ELR (cell line): ENCODE measurements at regions not wholly inside any gene's neighbourhood (a gene's known extent, or its start where the extent isn't known, plus 50 kb on each side); places are given as distances from the start of the nearest gene placed in this dataset.
"Not testable (repeated sequence)": the region's sequence is repeated elsewhere in the genome, so short reads cannot be mapped to it uniquely, and the experiment has no call there.

Source experiments
- DNase-seq: peaks from one replicate; pipeline ENCODE4 v3.0.0-alpha.2; 2015; ENCODE audit warnings: low read depth

GRCh38 chrX:67213686-67214085 lies 330.1 kb upstream of the AR start:
- DNase-seq = not testable (repeated sequence)

DNA sequence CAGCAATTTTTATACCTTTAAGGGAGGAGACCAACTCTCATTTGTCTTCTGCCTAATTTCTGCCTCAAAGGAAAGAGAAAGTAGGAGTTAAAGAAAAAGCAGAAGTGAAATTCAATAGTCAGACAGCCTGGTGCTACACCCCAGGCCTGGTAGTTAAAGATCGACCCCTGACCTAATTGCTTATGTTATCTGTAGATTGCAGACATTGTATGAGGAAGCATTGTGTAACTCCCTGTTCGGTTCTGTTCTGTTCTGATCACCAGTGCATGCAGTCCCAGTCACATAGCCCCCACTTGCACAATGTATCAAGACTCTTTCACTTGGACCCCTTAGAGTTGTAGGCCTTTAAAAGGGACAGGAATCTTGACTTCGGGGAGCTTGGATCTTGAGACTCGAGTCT lies 335.9 kb upstream of the AR start:
- DNase-seq = no peak

DNA sequence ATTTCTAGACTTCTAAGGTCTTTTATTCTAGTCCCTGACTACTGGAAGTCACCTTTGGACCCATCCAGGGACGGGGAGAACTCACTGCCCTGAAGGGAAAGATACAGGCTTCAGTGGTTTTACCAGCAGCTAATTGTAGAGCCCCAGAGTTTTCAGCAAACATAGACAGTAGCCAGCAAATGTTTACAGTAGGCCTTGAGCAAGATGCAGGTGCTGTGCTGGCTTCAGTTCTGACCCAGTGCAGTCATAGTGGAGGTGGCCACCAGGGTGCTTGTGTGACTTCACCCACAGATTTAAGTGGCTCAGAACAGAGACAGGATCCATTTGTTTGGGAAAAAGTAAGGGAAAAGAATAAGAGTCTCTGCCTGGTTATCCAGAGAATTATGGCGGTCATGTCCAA lies 384.4 kb upstream of the AR start:
- no peak for DNase-seq

- no peak for DNase-seq
Observed at GRCh38 chrX:67114635-67115034, 429.2 kb upstream of the AR start.

DNA sequence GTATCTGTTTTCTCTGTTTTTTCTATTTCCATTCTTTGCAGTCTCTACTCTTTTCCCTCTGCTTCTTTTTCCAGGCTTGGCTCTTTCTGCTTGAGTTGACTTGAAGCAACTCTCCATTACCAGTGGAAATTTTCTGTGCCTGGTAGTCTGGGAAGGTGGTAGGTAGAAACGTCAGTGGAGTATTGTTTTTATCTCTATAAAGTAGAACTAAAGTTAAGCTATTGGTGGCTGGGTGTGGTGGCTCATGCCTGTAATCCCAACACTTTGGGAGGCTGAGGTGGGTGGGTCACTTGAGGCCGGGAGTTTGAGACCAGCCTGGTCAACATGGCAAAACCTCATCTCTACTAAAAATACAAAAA lies 438.1 kb upstream of the AR start:
- DNase-seq = no peak

DNA sequence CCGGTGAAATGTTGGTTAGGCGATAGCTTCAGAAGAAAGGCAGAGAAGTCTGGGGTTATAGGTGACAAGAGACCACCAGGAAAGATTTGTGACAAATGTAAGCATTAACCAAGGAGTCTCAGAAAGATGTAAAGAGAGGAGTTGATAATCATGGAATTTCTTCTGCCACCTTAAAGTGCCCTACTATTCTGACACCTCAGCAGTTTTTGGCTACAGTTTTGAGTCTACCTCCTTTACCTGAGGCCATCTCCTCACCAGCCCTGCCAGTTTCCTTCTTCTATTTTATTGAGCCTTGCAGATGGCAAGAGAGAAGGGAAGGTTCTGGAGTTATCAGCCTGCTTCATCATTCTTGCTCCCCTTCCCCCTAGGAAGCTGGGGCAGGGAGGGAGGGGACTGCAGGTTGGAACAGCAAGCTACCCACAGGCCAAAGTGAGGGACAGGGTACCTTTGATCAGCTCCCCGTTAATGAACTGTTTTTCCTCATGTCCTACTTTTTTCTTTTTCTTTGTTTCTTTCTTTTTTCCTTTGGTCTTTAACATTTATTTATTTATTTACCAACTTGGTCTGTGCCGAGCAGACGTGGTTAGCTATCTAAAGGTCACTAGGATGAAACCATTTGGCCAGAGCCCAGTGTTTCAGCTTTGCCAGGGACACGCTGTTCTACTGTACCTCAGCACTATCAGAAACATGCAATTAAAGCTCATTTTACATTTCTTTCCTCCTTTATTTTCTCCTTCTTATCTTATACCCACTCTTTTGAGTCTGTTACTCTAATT lies 438.7 kb upstream of the AR start:
- no peak for DNase-seq

GRCh38 chrX:67100031-67100884 lies 443.6 kb upstream of the AR start:
- DNase-seq = no peak

GRCh38 chrX:67094061-67094460 lies 449.8 kb upstream of the AR start:
- no peak for DNase-seq

DNA sequence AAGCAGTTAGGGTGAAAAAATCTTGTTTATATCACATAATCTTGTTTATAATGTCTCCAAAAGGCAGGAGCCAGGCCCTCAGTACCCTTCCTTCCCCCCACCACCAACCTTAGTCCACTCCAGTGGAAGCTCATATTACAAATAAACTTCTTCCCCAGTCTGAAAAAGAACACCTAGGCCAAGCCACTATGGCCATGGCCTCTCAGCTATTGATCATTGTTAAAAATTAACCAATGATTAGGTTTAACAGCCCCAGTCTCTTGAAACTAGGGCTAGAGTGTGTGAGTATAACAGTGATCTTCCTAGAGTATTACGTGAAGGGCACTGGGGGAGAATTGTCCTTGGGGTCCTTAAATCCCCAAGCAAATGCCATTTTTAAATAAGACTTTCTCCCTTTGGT lies 411.9 kb upstream of the EDA2R start:
- no peak for DNase-seq

GRCh38 chrX:67044866-67045265 lies 406.0 kb upstream of the EDA2R start:
- DNase-seq = no peak

- DNase-seq = no peak
Observed at GRCh38 chrX:67044029-67044653, 405.3 kb upstream of the EDA2R start.

- no peak for DNase-seq
Observed at GRCh38 chrX:67004451-67004850, 365.6 kb upstream of the EDA2R start.

GRCh38 chrX:66994729-66995128 lies 355.9 kb upstream of the EDA2R start:
- DNase-seq = no peak

GRCh38 chrX:66992077-66992476 lies 353.2 kb upstream of the EDA2R start:
- DNase-seq = not testable (repeated sequence)

- DNase-seq = no peak
Observed at GRCh38 chrX:66988331-66988730, 349.5 kb upstream of the EDA2R start.

DNA sequence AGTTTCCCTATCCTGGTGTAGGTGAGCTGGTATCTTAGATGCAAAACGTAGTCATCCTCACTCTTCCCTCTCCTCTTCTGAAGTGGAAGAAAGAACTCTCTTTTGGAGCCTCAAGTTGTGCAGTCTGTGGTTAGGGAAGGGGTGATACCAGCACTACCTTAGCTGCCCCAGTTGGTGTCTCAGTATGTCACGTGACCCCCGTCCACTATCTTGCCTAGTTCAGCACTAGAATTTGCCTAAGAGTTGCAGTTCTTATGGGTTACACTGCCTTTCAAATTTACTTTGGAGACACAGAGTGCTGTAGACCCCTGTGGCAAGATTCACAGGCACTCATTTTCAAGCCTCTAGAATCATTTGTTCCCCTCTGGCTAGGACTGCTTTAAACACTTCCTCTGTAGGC lies 322.8 kb upstream of the EDA2R start:
- no peak for DNase-seq

DNA sequence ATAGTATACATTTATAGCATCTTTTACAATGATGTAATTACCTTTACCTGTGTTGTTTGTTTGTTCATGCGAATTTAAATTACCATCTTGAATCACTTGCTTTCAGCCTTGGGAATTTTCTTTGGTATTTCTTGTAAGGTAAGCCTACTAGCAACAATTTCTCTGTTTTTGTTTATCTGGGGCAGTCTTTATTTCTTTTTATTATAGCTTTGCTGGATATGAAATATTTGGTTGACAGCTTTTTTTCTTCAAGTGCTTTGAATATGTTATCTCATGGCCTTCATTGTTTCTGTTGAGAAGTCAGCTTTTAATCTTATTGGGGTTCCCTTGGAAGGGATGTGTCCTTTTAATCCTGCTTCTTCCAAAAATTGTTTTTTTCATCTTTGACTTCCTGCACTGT lies 292.8 kb upstream of the EDA2R start:
- DNase-seq = no peak

DNA sequence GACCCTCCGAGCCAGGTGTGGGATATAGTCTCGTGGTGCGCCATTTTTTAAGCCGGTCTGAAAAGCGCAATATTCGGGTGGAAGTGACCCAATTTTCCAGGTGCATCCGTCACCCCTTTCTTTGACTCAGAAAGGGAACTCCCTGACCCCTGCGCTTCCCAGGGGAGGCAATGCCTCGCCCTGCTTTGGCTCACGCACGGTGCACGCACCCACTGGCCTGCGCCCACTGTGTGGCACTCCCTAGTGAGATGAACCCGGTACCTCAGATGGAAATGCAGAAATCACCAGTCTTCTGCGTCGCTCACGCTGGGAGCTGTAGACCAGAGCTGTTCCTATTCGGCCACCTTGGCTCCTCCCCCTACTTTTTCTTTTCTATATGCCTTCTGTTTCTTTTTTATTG lies 291.6 kb upstream of the EDA2R start:
- DNase-seq = not testable (repeated sequence)

DNA sequence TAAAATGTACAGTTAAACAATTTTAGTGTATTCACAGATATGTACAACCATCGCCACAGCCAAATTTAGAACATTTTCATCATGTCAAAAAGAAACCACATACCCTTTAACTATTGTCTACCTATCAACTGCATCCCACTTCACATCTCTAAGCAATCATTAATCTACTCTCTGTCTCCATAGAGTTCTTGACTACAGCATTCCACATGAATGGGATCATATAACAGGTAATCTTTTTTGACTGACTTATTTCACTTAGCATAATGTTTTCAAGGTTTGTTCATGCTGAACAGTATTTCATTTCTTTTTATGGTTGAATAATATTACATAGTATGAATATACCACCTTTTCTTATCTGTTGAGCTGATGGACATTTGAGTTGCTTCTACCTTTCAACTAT lies 281.4 kb upstream of the EDA2R start:
- DNase-seq = no peak

- DNase-seq = no peak
Observed at GRCh38 chrX:66919280-66919832, 280.5 kb upstream of the EDA2R start.

DNA sequence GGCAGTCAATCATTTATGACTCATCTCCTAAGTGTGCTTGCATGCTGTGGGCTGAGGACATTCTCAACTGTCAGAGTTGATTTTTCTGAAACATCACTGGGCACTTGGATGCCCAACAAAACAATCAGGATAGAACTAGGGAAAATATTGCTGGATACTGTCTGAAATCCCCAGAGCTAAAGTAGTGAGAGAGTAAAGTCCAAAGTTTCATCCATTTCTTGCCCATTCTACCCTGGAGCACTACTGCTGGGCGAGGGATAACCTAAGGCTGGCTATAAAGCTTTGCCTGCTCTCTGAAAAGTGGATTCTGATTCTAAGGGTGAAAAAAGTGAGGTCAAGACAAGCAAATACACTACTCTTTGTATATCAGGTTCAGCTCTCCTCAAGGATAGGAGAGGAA lies 279.6 kb upstream of the EDA2R start:
- DNase-seq = no peak

GRCh38 chrX:66915893-66916292 lies 277.0 kb upstream of the EDA2R start:
- no peak for DNase-seq

- peak; percentile 10 for DNase-seq
Observed at GRCh38 chrX:66914080-66914479, 275.2 kb upstream of the EDA2R start.
